ENCODE measurements at regions not wholly inside any gene's neighbourhood (a gene's known extent, or its start where the extent isn't known, plus 50 kb on each side); places are given as distances from the start of the nearest gene placed in this dataset.

GRCh38 chr18:26648509-26649192 lies 100.3 kb upstream of the KCTD1 start:
- Histone ChIP-seq H3K27ac (ENCODE audit: insufficient read depth, low read depth, low read length) (no peak overlapping the region), H3K4me2 (ENCODE audit: insufficient read depth, low read length) (no peak overlapping the region), H3K4me3 (replicated peaks in 1 of 3; ENCODE audit: insufficient read depth in 1 of 3, low read depth in 1 of 3, low read length in 3 of 3) (no peak overlapping the region), H3K9me1 (replicated peaks; ENCODE audit: control insufficient read depth, extremely low read depth, insufficient read depth, low read length) (no peaks in the 10 kb centered on the region), H2AFZ (ENCODE audit: low read depth, low read length) (no peak overlapping the region), H3K9me3 (replicated peaks; ENCODE audit: control insufficient read depth, insufficient read depth, low read length) (no peaks in the 10 kb centered on the region), H3K9ac (replicated peaks; ENCODE audit: extremely low read depth, insufficient read depth, low read length) (no peak overlapping the region), H3K36me3 (ENCODE audit: control insufficient read depth in 2 of 2, extremely low read depth in 1 of 2, insufficient read depth in 2 of 2, low read length in 2 of 2) (no peaks in the 10 kb centered on the region), H4K20me1 (replicated peaks; ENCODE audit: control insufficient read depth, extremely low read depth, insufficient read depth, low read length) (no peaks in the 10 kb centered on the region), H3K27me3 (ENCODE audit: control insufficient read depth in 2 of 2, insufficient read depth in 2 of 2, low read length in 2 of 2) (peaks cover 26 to 32% of the 10 kb centered on the region in 2 experiments), H3K4me1 (ENCODE audit: control insufficient read depth, extremely low read depth, insufficient read depth, low read length) (no peaks in the 10 kb centered on the region), H3K79me2 (ENCODE audit: control insufficient read depth, insufficient read depth, low read length) (no peaks in the 10 kb centered on the region)
- TF ChIP-seq GATA2 (IDR thresholded peaks at IDR 0.05; ENCODE audit: insufficient read depth, insufficient read length, low read depth, low read length) (no peak), FOS (IDR thresholded peaks at IDR 0.05; ENCODE audit: borderline replicate concordance, insufficient read depth, low read length) (no peak), CTCF (IDR thresholded peaks at IDR 0.05; ENCODE audit: extremely low read depth in 1 of 2, insufficient read depth in 1 of 2, low read depth in 1 of 2, low read length in 2 of 2) (no peak), POLR2AphosphoS5 (IDR thresholded peaks at IDR 0.05; ENCODE audit: insufficient read depth, low read depth, low read length) (no peak), MYC (IDR thresholded peaks at IDR 0.05; ENCODE audit: low read depth, low read length) (no peak), EZH2 (IDR thresholded peaks at IDR 0.05; ENCODE audit: borderline replicate concordance, low read depth, low read length, severe bottlenecking) (no peak), JUN (IDR thresholded peaks at IDR 0.05; ENCODE audit: borderline replicate concordance, insufficient read depth, insufficient read length, low read depth) (no peak), POLR2A (IDR thresholded peaks at IDR 0.05; ENCODE audit: low read depth, low read length) (no peak)
- TF ChIP-seq, protein P1, sequence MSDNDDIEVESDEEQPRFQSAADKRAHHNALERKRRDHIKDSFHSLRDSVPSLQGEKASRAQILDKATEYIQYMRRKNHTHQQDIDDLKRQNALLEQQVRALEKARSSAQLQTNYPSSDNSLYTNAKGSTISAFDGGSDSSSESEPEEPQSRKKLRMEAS (IDR thresholded peaks at IDR 0.05; ENCODE audit: insufficient read depth, insufficient read length), result no peak
- dilution Hi-C loops (cut with MboI; ENCODE audit: extremely low pct_ligation_motif_present, low sequenced_read_pairs), result no loop called here
- intact Hi-C loops (cut with micrococcal nuclease), result loop anchor here (1.0 to 5.0 kb wide), 6 partner anchors 191 to 726 kb away; partner anchors contain the start of gene SS18
- no TSS peak for BruUV-seq (replicated peaks)
- ChIA-PET POLR2A (no interaction called here), CTCF (interaction anchor here (0.8 to 6.5 kb wide), 8 partner anchors 14 to 341 kb away, joined by 3 to 71 read pairs (median 7); no protein-coding TSS in a partner anchor)
- DNase-seq (ENCODE audit: low read depth, low spot score), result no peak
- FAIRE-seq, result no peak

All from endothelial cell of umbilical vein (primary cell).